Spleen (tissue), 11 donors: ENCODE measurements at regions not wholly inside any gene's neighbourhood (a gene's known extent, or its start where the extent isn't known, plus 50 kb on each side); places are given as distances from the start of the nearest gene placed in this dataset.

Source experiments
- DNase-seq: peaks from one replicate; pipeline ENCODE4 v3.0.0-alpha.2; 2020
- H3K27ac ChIP-seq, 8 donors: fragments of 200-600 bp; sonication (generic) in 7 of 8; 1 replicate in 4 of 8; 2 replicates in 4 of 8; pipeline versions ENCODE4 v1.5.0 to v1.8.0; 2016 to 2021; ENCODE audit warnings: inconsistent platforms in 4 of 8, mild to moderate bottlenecking in 4 of 8, moderate library complexity in 1 of 8
- H3K27me3 ChIP-seq, 7 donors: fragments of 200-600 bp; sonication (generic) in 6 of 7; replicated peaks in 1 of 7; 1 replicate in 4 of 7; 2 replicates in 3 of 7; pipeline versions ENCODE4 v1.5.0 to v1.8.0; 2016 to 2021; ENCODE audit warnings: inconsistent platforms in 3 of 7, mild to moderate bottlenecking in 1 of 7
- H3K36me3 ChIP-seq, 6 donors: fragments of 200-600 bp; sonication (generic) in 5 of 6; 1 replicate in 4 of 6; 2 replicates in 2 of 6; pipeline versions ENCODE4 v1.5.0 to v1.8.0; 2016 to 2021; ENCODE audit warnings: inconsistent platforms in 2 of 6
- H3K4me1 ChIP-seq, 6 donors: fragments of 200-600 bp; sonication (generic) in 5 of 6; 1 replicate in 3 of 6; 2 replicates in 3 of 6; pipeline versions ENCODE4 v1.5.0 to v1.8.0; 2016 to 2021; ENCODE audit warnings: inconsistent platforms in 3 of 6
- H3K4me3 ChIP-seq, 8 donors: fragments of 200-600 bp; sonication (generic) in 7 of 8; 1 replicate in 4 of 8; 2 replicates in 4 of 8; pipeline versions ENCODE4 v1.5.0 to v1.8.0; 2016 to 2021; ENCODE audit warnings: inconsistent platforms in 4 of 8, mild to moderate bottlenecking in 4 of 8, moderate library complexity in 2 of 8
- H3K9me3 ChIP-seq, 8 donors: fragments of 200-600 bp; sonication (generic) in 7 of 8; 1 replicate in 4 of 8; 2 replicates in 4 of 8; pipeline versions ENCODE4 v1.5.0 to v1.8.0; 2016 to 2021; ENCODE audit warnings: inconsistent platforms in 4 of 8
- CTCF ChIP-seq, 11 experiments: fragments of 200-600 bp in 7 of 11; fragments of 450-650 bp in 4 of 11; sonication (generic) in 4 of 11; IDR thresholded peaks in 8 of 11; conservative IDR thresholded peaks in 3 of 11; 1 replicate in 7 of 11; 2 replicates in 4 of 11; pipeline versions ENCODE4 v1.4.0 to v1.8.0; 2016 to 2021; ENCODE audit warnings: antibody characterized with exemption in 11 of 11, inconsistent platforms in 4 of 11, mild to moderate bottlenecking in 1 of 11
- POLR2A ChIP-seq, 3 donors: fragments of 450-650 bp; IDR thresholded peaks; one replicate each; pipeline ENCODE4 v1.5.1; 2017; ENCODE audit warnings: antibody characterized with exemption in 3 of 3, mild to moderate bottlenecking in 1 of 3
- POLR2AphosphoS5 ChIP-seq, 3 donors: sonication (generic); formaldehyde crosslinking; IDR thresholded peaks; one replicate each; pipeline ENCODE4 v1.5.1; 2017; ENCODE audit warnings: antibody characterized with exemption in 3 of 3
- WGBS, 5 donors: extraction: QIAGEN DNeasy Blood & Tissue Kit in 3 of 5; methylation state at CpG; one replicate each; pipeline versions ENCODE4 v1.1.5 to v1.1.7; 2013 to 2018; 5-methylcytosine and 5-hydroxymethylcytosine counted together
- intact Hi-C: fragments of 100-400 bp; cut with DNase I; formaldehyde crosslinking; loops from one replicate; pipeline ENCODE4 v1.15.0; 2023; ENCODE audit warnings: low total_unique reads
- donor health status: healthy with polysubstance abuse.
- donor health status: DM: no; HTN: no; CAD: no; lungs with moderate emphysema.
- donor health status: DM: no; HTN: no; CAD: no.
- donor health status: Bipolar disorder and iron deficiency.
- donor health status: healthy.
- donor health status: DM: no; HTN: no; CAD: no.
- donor health status: DM: yes; HTN: yes; CAD: no.

- H3K4me3 ChIP-seq = no peak overlapping the region
- 67 to 86% (median 75%) methylated on average over 6 of the region's 6 CpGs for WGBS, 5 donors
- no peak for DNase-seq
- TF ChIP-seq CTCF (IDR thresholded peaks at IDR 0.05 in 8 of 11, conservative IDR thresholded peaks at IDR 0.05 in 3 of 11) = no peak
- intact Hi-C loops = no loop called here
- no peaks in the 10 kb centered on the region for H3K27me3 ChIP-seq
- H3K9me3 ChIP-seq = no peaks in the 10 kb centered on the region
- no peaks in the 10 kb centered on the region for H3K4me1 ChIP-seq
- no peaks in the 10 kb centered on the region for H3K36me3 ChIP-seq
- no peak overlapping the region for H3K27ac ChIP-seq
Measured at GRCh38 chr3:459311-459670, 262.7 kb downstream of the CHL1 start.

GRCh38 chr3:461006-461405 lies 264.4 kb downstream of the CHL1 start:
- 88 to 98% (median 94%) methylated on average over 2 of the region's 2 CpGs for WGBS, 5 donors
- intact Hi-C loops = no loop called here
- TF ChIP-seq POLR2AphosphoS5 (IDR thresholded peaks at IDR 0.05) (no peak), CTCF (IDR thresholded peaks at IDR 0.05 in 8 of 11, conservative IDR thresholded peaks at IDR 0.05 in 3 of 11) (no peak), POLR2A (IDR thresholded peaks at IDR 0.05) (no peak)
- DNase-seq = no peak
- H3K27ac ChIP-seq = no peak overlapping the region
- no peaks in the 10 kb centered on the region for H3K9me3 ChIP-seq
- H3K4me1 ChIP-seq = no peaks in the 10 kb centered on the region
- no peak overlapping the region for H3K4me3 ChIP-seq
- H3K36me3 ChIP-seq = no peaks in the 10 kb centered on the region
- no peaks in the 10 kb centered on the region for H3K27me3 ChIP-seq

GRCh38 chr3:462851-463250 lies 266.3 kb downstream of the CHL1 start:
- H3K27ac ChIP-seq = no peak overlapping the region
- no peaks in the 10 kb centered on the region for H3K36me3 ChIP-seq
- H3K4me3 ChIP-seq = no peak overlapping the region
- H3K4me1 ChIP-seq = no peaks in the 10 kb centered on the region
- no peak for DNase-seq
- intact Hi-C loops = no loop called here
- 63 to 81% (median 73%) methylated on average over 4 of the region's 4 CpGs for WGBS, 5 donors
- no peaks in the 10 kb centered on the region for H3K9me3 ChIP-seq
- H3K27me3 ChIP-seq = no peaks in the 10 kb centered on the region
- TF ChIP-seq CTCF (IDR thresholded peaks at IDR 0.05 in 8 of 11, conservative IDR thresholded peaks at IDR 0.05 in 3 of 11) (no peak), POLR2A (IDR thresholded peaks at IDR 0.05) (no peak), POLR2AphosphoS5 (IDR thresholded peaks at IDR 0.05) (no peak)

GRCh38 chr3:463252-464192 lies 267.0 kb downstream of the CHL1 start:
- no peaks in the 10 kb centered on the region for H3K27me3 ChIP-seq
- intact Hi-C loops = no loop called here
- no peaks in the 10 kb centered on the region for H3K9me3 ChIP-seq
- H3K4me1 ChIP-seq = no peaks in the 10 kb centered on the region
- H3K4me3 ChIP-seq = no peak overlapping the region
- no peak for DNase-seq
- peak overlapping the region in 1 of 8 donors; percentile 1 for H3K27ac ChIP-seq
- WGBS, 5 donors = 61 to 77% (median 66%) methylated on average over 7 of the region's 7 CpGs
- no peaks in the 10 kb centered on the region for H3K36me3 ChIP-seq
- no peak for TF ChIP-seq POLR2AphosphoS5 (IDR thresholded peaks at IDR 0.05)
- TF ChIP-seq CTCF (IDR thresholded peaks at IDR 0.05 in 8 of 11, conservative IDR thresholded peaks at IDR 0.05 in 3 of 11) = no peak
- no peak for TF ChIP-seq POLR2A (IDR thresholded peaks at IDR 0.05)
